ENCODE measurements at regions not wholly inside any gene's neighbourhood (a gene's known extent, or its start where the extent isn't known, plus 50 kb on each side); places are given as distances from the start of the nearest gene placed in this dataset.

GRCh38 chr1:82386365-82387011 lies 585.8 kb downstream of the ADGRL2 start (continued):
- TF ChIP-seq MLLT1 (IDR thresholded peaks at IDR 0.05) (no peak), CBFB (IDR thresholded peaks at IDR 0.05; ENCODE audit: low read depth) (no peak), ZBTB4 (CRISPR knock-in tag; IDR thresholded peaks at IDR 0.05) (no peak)

DNA sequence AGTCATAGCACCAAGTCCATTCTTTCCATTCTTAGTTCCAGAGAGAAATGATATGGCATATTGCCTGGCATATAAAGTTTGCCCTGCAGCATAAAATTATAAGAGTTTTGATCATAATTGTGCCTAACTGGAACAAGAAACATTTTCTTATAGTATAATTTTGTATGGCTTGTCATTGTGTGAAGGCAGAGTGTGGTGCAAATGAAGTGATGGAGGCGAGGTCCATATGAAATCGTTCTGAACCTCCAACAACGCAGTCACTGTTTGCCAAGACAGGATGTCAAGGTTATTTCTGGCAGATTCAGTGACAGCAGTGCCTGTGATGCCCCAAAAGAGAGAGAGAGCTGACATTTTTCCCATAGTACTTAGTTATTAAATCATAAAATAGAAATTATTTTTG lies 584.0 kb downstream of the ADGRL2 start:
- BruUV-seq (replicated peaks): no TSS peak
- Histone ChIP-seq H3K9ac (ENCODE audit: control insufficient read depth, insufficient read depth, low read length) (no peak overlapping the region), H3K36me3 (ENCODE audit: control insufficient read depth in 2 of 2, insufficient read depth in 2 of 2, low read length in 1 of 2) (no peaks in the 10 kb centered on the region), H2AFZ (ENCODE audit: control insufficient read depth, low read depth, low read length) (no peak overlapping the region), H3K9me3 (replicated peaks; ENCODE audit: control insufficient read depth, insufficient read depth, low read length) (no peaks in the 10 kb centered on the region), H3K27me3 (replicated peaks in 1 of 2; ENCODE audit: control insufficient read depth in 2 of 2, insufficient read depth in 2 of 2, low read length in 1 of 2) (no peaks in the 10 kb centered on the region), H3K4me2 (ENCODE audit: control insufficient read depth, insufficient read depth) (no peak overlapping the region), H3K4me1 (ENCODE audit: control insufficient read depth, insufficient read depth, low read length) (no peaks in the 10 kb centered on the region), H3K4me3 (no peak overlapping the region), H3K27ac (ENCODE audit: control insufficient read depth, insufficient read depth) (no peak overlapping the region), H3K79me2 (ENCODE audit: control insufficient read depth, insufficient read depth, low read length) (no peaks in the 10 kb centered on the region), H4K20me1 (ENCODE audit: control insufficient read depth, insufficient read depth) (no peaks in the 10 kb centered on the region)
- ChIA-PET CTCF (interaction anchor here (0.7 to 2.6 kb wide), 4 partner anchors 9 to 308 kb away, joined by 3 to 13 read pairs (median 4); no protein-coding TSS in a partner anchor), SMC1A (ENCODE audit: uncharacterized antibody, unreplicated experiment) (interaction anchor here (1.3 to 2.9 kb wide), 4 partner anchors 10 to 23 kb away, joined by 3 to 13 read pairs (median 4); no protein-coding TSS in a partner anchor), RAD21 (ENCODE audit: unreplicated experiment) (no interaction called here), POLR2A (no interaction called here)
- FAIRE-seq (no peak), ATAC-seq (no peak), DNase-seq (ENCODE audit: low read depth, low spot score) (no peak)
- intact Hi-C loops (cut with micrococcal nuclease; ENCODE audit: unreplicated experiment): no loop called here
- in situ Hi-C loops (cut with MboI): no loop called here
- 2% methylated on average over 3 of the region's 3 CpGs for WGBS (ENCODE audit: insufficient coverage, insufficient replicate concordance, low lambda C conversion rate, missing lambda C conversion rate)
- TF ChIP-seq RUNX3 (IDR thresholded peaks at IDR 0.05; ENCODE audit: low read length) (no peak), IKZF2 (IDR thresholded peaks at IDR 0.05) (no peak), YY1 (IDR thresholded peaks at IDR 0.05; ENCODE audit: low read depth, low read length) (no peak), IRF4 (IDR thresholded peaks at IDR 0.05; ENCODE audit: low read depth, low read length) (no peak), RFX5 (IDR thresholded peaks at IDR 0.05; ENCODE audit: low read depth, low read length) (no peak), PAX8 (IDR thresholded peaks at IDR 0.05) (no peak), SUPT20H (IDR thresholded peaks at IDR 0.05; ENCODE audit: borderline replicate concordance, control insufficient read depth, low read depth, low read length) (no peak), SP1 (IDR thresholded peaks at IDR 0.05; ENCODE audit: low read depth, low read length) (no peak), CBX5 (IDR thresholded peaks at IDR 0.05; ENCODE audit: low read depth) (no peak), ZNF622 (IDR thresholded peaks at IDR 0.05) (no peak), IKZF1 (conservative IDR thresholded peaks at IDR 0.05) (no peak), ESRRA (IDR thresholded peaks at IDR 0.05; ENCODE audit: low read length) (no peak), SMAD1 (IDR thresholded peaks at IDR 0.05; ENCODE audit: low read depth, partially characterized antibody) (no peak), PRDM15 (CRISPR knock-in tag; IDR thresholded peaks at IDR 0.05) (no peak)
